B cell (primary cell): ENCODE measurements at regions not wholly inside any gene's neighbourhood (a gene's known extent, or its start where the extent isn't known, plus 50 kb on each side); places are given as distances from the start of the nearest gene placed in this dataset.

Experiments
- ATAC-seq: fragments of 200-7000 bp; cut with Tn5 transposase; one replicate; pipeline ENCODE4 v1.10.0; 2021; ENCODE audit warnings: low read depth, mild to moderate bottlenecking, moderate number of reproducible peaks, moderate library complexity
- CTCF ChIA-PET: fragments of 350-600 bp; sonication (Branson Sonifier 250); formaldehyde crosslinking; loops from one replicate; lab custom pipeline; 2021; ENCODE audit warnings: antibody characterized with exemption, inconsistent platforms; lab: Charles Lee
- POLR2A ChIA-PET: fragments of 350-600 bp; sonication (Branson Sonifier 250); formaldehyde crosslinking; loops from one replicate; lab custom pipeline; 2021; ENCODE audit warnings: antibody characterized with exemption; lab: Charles Lee
- DNase-seq: peaks from one replicate; pipeline ENCODE4 v3.0.0; 2013
- H2AFZ ChIP-seq: 2 replicates; pipeline ENCODE4 v1.6.1; 2012; ENCODE audit warnings: mild to moderate bottlenecking, low read depth, low read length; ENCODE audit not compliant: insufficient read depth, poor library complexity, severe bottlenecking
- H3K27ac ChIP-seq, 2 donors: 1 replicate in 1 of 2; 2 replicates in 1 of 2; pipeline ENCODE4 v1.5.1; 2012 to 2013; ENCODE audit warnings: low read length in 2 of 2, mild to moderate bottlenecking in 2 of 2, moderate library complexity in 1 of 2
- H3K27me3 ChIP-seq, 4 experiments: fragments of 200-600 bp in 1 of 4; sonication (generic) in 1 of 4; replicated peaks in 1 of 4; 1 replicate in 2 of 4; 2 replicates in 2 of 4; pipeline versions ENCODE4 v1.6.1 to v1.7.0; 2013 to 2016; ENCODE audit warnings: low read length in 3 of 4, mild to moderate bottlenecking in 2 of 4, mixed read lengths in 1 of 4, moderate library complexity in 1 of 4; ENCODE audit not compliant: insufficient read depth in 4 of 4, control insufficient read depth in 3 of 4; ENCODE audit errors: control extremely low read depth in 1 of 4
- H3K36me3 ChIP-seq, 2 experiments: replicated peaks in 1 of 2; 1 replicate in 1 of 2; 2 replicates in 1 of 2; pipeline versions ENCODE4 v1.6.1 to v1.7.1; 2013; ENCODE audit warnings: low read length in 1 of 2; ENCODE audit not compliant: insufficient read depth in 2 of 2, control insufficient read depth in 1 of 2; ENCODE audit errors: control extremely low read depth in 1 of 2, extremely low read depth in 1 of 2
- H3K4me1 ChIP-seq, 2 donors: fragments of 200-600 bp in 1 of 2; sonication (generic) in 1 of 2; 1 replicate in 1 of 2; 2 replicates in 1 of 2; pipeline versions ENCODE4 v1.5.1 to v1.6.1; 2013 to 2017; ENCODE audit warnings: low read length in 2 of 2; ENCODE audit not compliant: control insufficient read depth in 2 of 2, insufficient read depth in 2 of 2
- H3K4me2 ChIP-seq: replicated peaks from 2 replicates; pipeline ENCODE3; 2012; ENCODE audit warnings: mild to moderate bottlenecking, low read depth, low read length; ENCODE audit not compliant: poor library complexity, severe bottlenecking
- H3K4me3 ChIP-seq, 5 experiments: fragments of 200-600 bp in 1 of 5; sonication (generic) in 1 of 5; 1 replicate in 3 of 5; 2 replicates in 2 of 5; pipeline versions ENCODE4 v1.5.1 to v1.7.0; 2011 to 2016; ENCODE audit warnings: low read length in 4 of 5, mild to moderate bottlenecking in 4 of 5, low read depth in 2 of 5, control low read depth in 1 of 5, moderate library complexity in 1 of 5; ENCODE audit not compliant: insufficient read depth in 1 of 5; ENCODE audit errors: control extremely low read depth in 1 of 5, extremely low read depth in 1 of 5
- H3K79me2 ChIP-seq: fragments of 200-600 bp; sonication (generic); one replicate; pipeline ENCODE4 v1.6.0; 2016; ENCODE audit warnings: low read length; ENCODE audit not compliant: control insufficient read depth, insufficient read depth
- H3K9ac ChIP-seq: fragments of 200-600 bp; sonication (generic); 2 replicates; pipeline ENCODE4 v1.6.1; 2017; ENCODE audit warnings: mild to moderate bottlenecking, low read length, moderate library complexity
- H3K9me3 ChIP-seq, 3 donors: one replicate each; pipeline versions ENCODE4 v1.6.1 to v1.7.1; 2013; ENCODE audit warnings: low read length in 2 of 3; ENCODE audit not compliant: control insufficient read depth in 2 of 3, insufficient read depth in 1 of 3; ENCODE audit errors: control extremely low read depth in 1 of 3
- H4K20me1 ChIP-seq: 2 replicates; pipeline ENCODE4 v1.6.0; 2012; ENCODE audit warnings: mild to moderate bottlenecking, low read length; ENCODE audit not compliant: insufficient read depth, control insufficient read depth, poor library complexity, severe bottlenecking
- H3K27ac Mint-ChIP-seq: one replicate; pipeline ENCODE4 v1.8.0; 2021; ENCODE audit warnings: mixed read lengths
- H3K27me3 Mint-ChIP-seq: one replicate; pipeline ENCODE4 v1.8.0; 2021; ENCODE audit warnings: mixed read lengths
- H3K4me1 Mint-ChIP-seq: one replicate; pipeline ENCODE4 v1.8.0; 2021; ENCODE audit warnings: mixed read lengths
- H3K4me3 Mint-ChIP-seq: one replicate; pipeline ENCODE4 v1.8.0; 2021; ENCODE audit warnings: mixed read lengths
- H3K9me3 Mint-ChIP-seq: one replicate; pipeline ENCODE4 v1.8.0; 2022; ENCODE audit warnings: mixed read lengths; ENCODE audit not compliant: insufficient read depth
- EZH2 ChIP-seq: IDR thresholded peaks from 2 replicates; pipeline ENCODE4 v1.6.1; 2012; ENCODE audit warnings: borderline replicate concordance, low read depth, mild to moderate bottlenecking, moderate library complexity, low read length; ENCODE audit not compliant: insufficient read depth, poor library complexity, severe bottlenecking
- WGBS: methylation state at CpG from one replicate; pipeline ENCODE4 v1.1.5; 2013; ENCODE audit warnings: missing lambda C conversion rate; ENCODE audit not compliant: insufficient coverage; 5-methylcytosine and 5-hydroxymethylcytosine counted together
- intact Hi-C: fragments of 100-400 bp; cut with micrococcal nuclease; formaldehyde crosslinking; loops from one replicate; pipeline ENCODE4 v1.10.0; 2022
- TF ChIP-seq, protein P1 (sequence below): fragments of 200-600 bp; IDR thresholded peaks from one replicate; pipeline ENCODE4 v1.8.0; 2022; ENCODE audit warnings: antibody characterized with exemption, mild to moderate bottlenecking

GRCh38 chr6:15818044-15818443, 155.2 kb upstream of the DTNBP1 start:
- peaks cover 0 to 7% of the 10 kb centered on the region in 2 donors for H3K4me1 ChIP-seq
- no peak overlapping the region for H3K27ac Mint-ChIP-seq
- H3K79me2 ChIP-seq = no peaks in the 10 kb centered on the region
- peaks cover 7% of the 10 kb centered on the region for H3K27me3 Mint-ChIP-seq
- no peak overlapping the region for H3K4me3 Mint-ChIP-seq
- H3K4me2 ChIP-seq = no peak overlapping the region
- peaks cover 0 to 3% (median 0%) of the 10 kb centered on the region in 4 experiments for H3K27me3 ChIP-seq
- ChIA-PET CTCF (no interaction called here), POLR2A (no interaction called here)
- 95% methylated on average over 4 of the region's 7 CpGs for WGBS
- no peak overlapping the region for H3K9ac ChIP-seq
- no peak overlapping the region for H3K4me3 ChIP-seq
- H3K9me3 ChIP-seq = peaks cover 0 to 2% (median 0%) of the 10 kb centered on the region in 3 donors
- no peak for ATAC-seq
- no peak overlapping the region for H3K27ac ChIP-seq
- no peak for DNase-seq
- intact Hi-C loops = no loop called here
- no peak overlapping the region for H2AFZ ChIP-seq
- H3K4me1 Mint-ChIP-seq = peaks cover 2% of the 10 kb centered on the region
- H3K36me3 ChIP-seq = no peaks in the 10 kb centered on the region
- H4K20me1 ChIP-seq = no peaks in the 10 kb centered on the region
- TF ChIP-seq EZH2 = no peak
- TF ChIP-seq, protein P1, sequence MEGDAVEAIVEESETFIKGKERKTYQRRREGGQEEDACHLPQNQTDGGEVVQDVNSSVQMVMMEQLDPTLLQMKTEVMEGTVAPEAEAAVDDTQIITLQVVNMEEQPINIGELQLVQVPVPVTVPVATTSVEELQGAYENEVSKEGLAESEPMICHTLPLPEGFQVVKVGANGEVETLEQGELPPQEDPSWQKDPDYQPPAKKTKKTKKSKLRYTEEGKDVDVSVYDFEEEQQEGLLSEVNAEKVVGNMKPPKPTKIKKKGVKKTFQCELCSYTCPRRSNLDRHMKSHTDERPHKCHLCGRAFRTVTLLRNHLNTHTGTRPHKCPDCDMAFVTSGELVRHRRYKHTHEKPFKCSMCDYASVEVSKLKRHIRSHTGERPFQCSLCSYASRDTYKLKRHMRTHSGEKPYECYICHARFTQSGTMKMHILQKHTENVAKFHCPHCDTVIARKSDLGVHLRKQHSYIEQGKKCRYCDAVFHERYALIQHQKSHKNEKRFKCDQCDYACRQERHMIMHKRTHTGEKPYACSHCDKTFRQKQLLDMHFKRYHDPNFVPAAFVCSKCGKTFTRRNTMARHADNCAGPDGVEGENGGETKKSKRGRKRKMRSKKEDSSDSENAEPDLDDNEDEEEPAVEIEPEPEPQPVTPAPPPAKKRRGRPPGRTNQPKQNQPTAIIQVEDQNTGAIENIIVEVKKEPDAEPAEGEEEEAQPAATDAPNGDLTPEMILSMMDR = no peak
- H3K9me3 Mint-ChIP-seq = no peaks in the 10 kb centered on the region

GRCh38 chr6:15817100-15817499, 154.3 kb upstream of the DTNBP1 start:
- H3K9ac ChIP-seq = no peak overlapping the region
- TF ChIP-seq, protein P1 = no peak
- TF ChIP-seq EZH2 = no peak
- no peaks in the 10 kb centered on the region for H4K20me1 ChIP-seq
- no peak overlapping the region for H3K4me3 ChIP-seq
- ATAC-seq (no peak), DNase-seq (no peak)
- H3K36me3 ChIP-seq = no peaks in the 10 kb centered on the region
- H3K4me2 ChIP-seq = no peak overlapping the region
- Mint-ChIP-seq H3K27me3 (peaks cover 7% of the 10 kb centered on the region), H3K27ac (no peak overlapping the region), H3K4me3 (no peak overlapping the region), H3K4me1 (peaks cover 2% of the 10 kb centered on the region), H3K9me3 (no peaks in the 10 kb centered on the region)
- ChIA-PET CTCF (interaction anchor here (0.8 kb wide), 1 partner anchor 8 kb away, joined by 3 read pairs; no protein-coding TSS in a partner anchor), POLR2A (no interaction called here)
- no peak overlapping the region for H2AFZ ChIP-seq
- H3K4me1 ChIP-seq = peaks cover 0 to 7% of the 10 kb centered on the region in 2 donors
- peaks cover 0 to 3% (median 0%) of the 10 kb centered on the region in 3 donors for H3K9me3 ChIP-seq
- 93% methylated on average over 2 of the region's 4 CpGs for WGBS
- no peak overlapping the region for H3K27ac ChIP-seq
- intact Hi-C loops = no loop called here
- no peaks in the 10 kb centered on the region for H3K79me2 ChIP-seq
- peaks cover 0 to 3% (median 0%) of the 10 kb centered on the region in 4 experiments for H3K27me3 ChIP-seq
